ENCODE measurements at regions not wholly inside any gene's neighbourhood (a gene's known extent, or its start where the extent isn't known, plus 50 kb on each side); places are given as distances from the start of the nearest gene placed in this dataset.
A peak's percentile ranks its signal among the peaks of the same experiment; 100 is the strongest.

DNA sequence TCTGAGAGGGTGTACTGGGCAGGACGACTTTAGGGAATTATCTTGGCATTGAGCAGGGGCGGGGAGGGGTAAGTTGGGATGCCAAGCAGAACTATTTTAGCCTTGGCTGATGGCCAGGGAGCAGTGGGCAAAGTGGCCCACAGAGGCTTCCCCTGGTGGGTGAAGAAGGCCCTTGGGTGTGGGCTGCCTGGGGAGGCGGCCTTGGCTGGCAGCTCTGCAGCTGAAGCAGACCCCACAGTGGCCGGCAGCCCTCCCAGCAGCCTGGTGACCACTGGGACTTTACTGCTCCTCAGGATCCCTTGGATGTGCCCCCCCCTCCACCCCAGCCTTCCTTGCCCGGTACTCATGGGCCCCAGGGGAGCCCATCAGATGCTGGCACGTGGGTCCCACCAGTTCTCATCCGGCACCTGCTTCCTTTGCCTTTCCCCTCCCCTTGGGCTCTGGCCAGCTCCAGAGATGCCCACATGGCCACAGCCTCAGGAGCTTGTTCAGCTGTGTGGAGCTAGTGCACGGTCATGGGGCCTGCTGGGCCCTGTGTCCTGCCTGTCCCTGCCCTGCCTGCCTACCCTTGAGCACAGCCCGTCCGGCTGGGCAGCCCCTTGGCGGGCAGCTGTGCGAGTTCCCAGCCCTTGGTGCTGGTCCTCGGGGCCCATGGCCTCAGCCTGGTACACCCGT is 122.1 kb upstream of the HS6ST1 start:
- H4K20me1 ChIP-seq: peaks cover 0 to under 1% (median 0%) of the 10 kb centered on the region in 11 experiments; a peak in 2 of 22 replicates
- H3K9ac ChIP-seq: peak overlapping the region in 10 of 11 experiments; percentile 61 to 85 (median 70); a peak in 20 of 22 replicates
- H3K36me3 ChIP-seq: no peaks in the 10 kb centered on the region
- H3K9me3 ChIP-seq (replicated peaks in 1 of 11): no peaks in the 10 kb centered on the region
- peak overlapping the region; percentile 65 to 89 (median 79); a peak in 21 of 22 replicates for H3K27ac ChIP-seq
- H3K4me2 ChIP-seq: peak overlapping the region; percentile 80 to 100 (median 97)
- H3K27me3 ChIP-seq: peaks cover 0 to 21% (median 0%) of the 10 kb centered on the region in 11 experiments; a peak in 3 of 22 replicates
- H3K4me1 ChIP-seq: peaks cover 89 to 100% (median 100%) of the 10 kb centered on the region in 10 experiments
- H3K4me3 ChIP-seq: peak overlapping the region in 8 of 10 experiments; percentile 23 to 70 (median 53); a peak in 14 of 20 replicates
- no peak for TF ChIP-seq Cebpa-rat (IDR thresholded peaks at IDR 0.05)

DNA sequence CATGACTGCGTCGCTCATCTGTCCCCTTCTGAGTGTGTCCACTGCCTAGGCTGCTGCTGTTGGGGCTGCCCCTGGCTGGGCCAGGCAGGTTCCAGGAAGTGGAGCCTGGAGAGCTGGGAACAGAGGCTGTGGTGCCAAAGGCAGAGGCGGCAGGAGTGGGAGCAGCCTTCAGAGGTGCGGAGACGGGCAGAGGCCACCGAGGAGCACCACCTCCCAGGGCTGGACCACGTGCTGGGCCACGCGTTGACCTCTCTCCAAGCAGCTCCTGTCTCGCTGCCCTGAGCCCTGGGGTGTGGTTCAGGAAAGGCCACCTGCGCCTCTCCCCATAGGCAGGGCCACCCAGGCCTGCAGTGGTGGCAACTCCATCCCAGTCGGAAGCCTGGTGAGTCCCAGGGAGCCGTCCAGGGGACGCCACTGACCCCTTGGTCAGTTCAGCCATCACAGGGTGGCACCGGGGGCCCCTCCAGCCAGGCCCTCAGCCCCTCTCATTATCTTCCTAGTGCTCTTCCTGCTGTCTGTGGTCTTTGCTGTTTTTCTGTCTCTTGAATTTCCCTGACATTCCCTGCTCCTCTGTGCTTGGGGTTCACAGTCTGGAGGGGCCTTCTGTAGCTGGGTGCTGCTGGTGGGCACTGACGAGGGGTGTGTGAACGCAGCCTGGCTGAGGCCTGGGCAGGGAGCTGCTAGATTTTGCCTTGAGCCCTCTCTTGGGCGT is 122.8 kb upstream of the HS6ST1 start:
- peak overlapping the region; percentile 36 to 85 (median 69); a peak in 21 of 22 replicates for H3K9ac ChIP-seq

DNA sequence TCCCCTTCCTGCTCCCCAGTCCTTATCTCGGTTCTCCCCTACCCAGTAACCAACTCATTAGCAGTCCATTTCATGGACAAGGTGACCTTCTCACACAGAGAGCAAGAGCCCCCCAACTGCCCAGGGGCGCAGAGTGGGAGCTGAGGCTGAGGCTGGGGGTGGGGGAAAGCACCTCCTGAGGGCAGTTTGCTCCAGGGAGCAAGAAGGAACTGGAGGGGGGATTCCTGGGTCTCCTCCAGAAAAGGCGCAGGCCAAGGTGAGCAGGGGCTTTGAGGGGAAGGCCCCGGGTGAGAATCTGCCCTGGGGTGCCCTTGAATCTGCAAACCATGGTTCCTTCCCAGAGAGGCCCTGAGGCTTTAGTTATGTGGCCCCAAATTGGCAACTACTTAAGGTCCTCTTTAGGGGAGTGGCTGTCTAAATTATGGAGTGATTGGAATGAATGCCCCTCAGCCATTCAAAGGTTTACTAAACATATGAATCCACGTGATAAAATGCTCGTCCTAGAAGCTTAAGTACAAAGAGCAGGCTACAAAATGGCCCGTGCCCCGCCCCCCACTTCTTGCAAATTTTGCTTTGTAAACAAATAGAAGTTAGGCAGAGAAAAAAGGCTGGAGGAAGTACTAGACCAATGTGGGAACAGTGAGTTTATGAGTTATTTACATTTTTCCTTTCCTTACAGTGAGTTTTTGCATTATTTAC is 123.5 kb upstream of the HS6ST1 start:
- H3K36me3 ChIP-seq: peaks cover 0 to 5% (median 0%) of the 10 kb centered on the region in 11 experiments; a peak in 1 of 22 replicates
- H3K9me3 ChIP-seq (replicated peaks in 1 of 11): no peaks in the 10 kb centered on the region
- TF ChIP-seq Cebpa-rat (IDR thresholded peaks at IDR 0.05): no peak
- peaks cover 0 to 9% (median 0%) of the 10 kb centered on the region in 11 experiments; a peak in 2 of 22 replicates for H3K27me3 ChIP-seq
- H3K4me1 ChIP-seq: peaks cover 89 to 100% (median 100%) of the 10 kb centered on the region in 10 experiments
- H3K4me3 ChIP-seq: peak overlapping the region; percentile 16 to 70 (median 48); a peak in 18 of 20 replicates
- H3K27ac ChIP-seq: peak overlapping the region; percentile 65 to 89 (median 79)
- peak overlapping the region; percentile 61 to 85 (median 69); a peak in 21 of 22 replicates for H3K9ac ChIP-seq
- H4K20me1 ChIP-seq: peaks cover 0 to 11% (median 0%) of the 10 kb centered on the region in 11 experiments; a peak in 2 of 22 replicates
- H3K4me2 ChIP-seq: peak overlapping the region; percentile 80 to 100 (median 97)

More for the DNA sequence above, 122.8 kb upstream of the HS6ST1 start:
- no peaks in the 10 kb centered on the region for H3K9me3 ChIP-seq (replicated peaks in 1 of 11)
- H3K4me2 ChIP-seq: peak overlapping the region; percentile 80 to 100 (median 97)
- H3K36me3 ChIP-seq: no peaks in the 10 kb centered on the region
- H3K27ac ChIP-seq: peak overlapping the region; percentile 65 to 89 (median 79)
- H3K4me1 ChIP-seq: peaks cover 89 to 100% (median 100%) of the 10 kb centered on the region in 10 experiments
- TF ChIP-seq Cebpa-rat (IDR thresholded peaks at IDR 0.05): no peak
- H3K4me3 ChIP-seq: peak overlapping the region in 8 of 10 experiments; percentile 23 to 70 (median 53); a peak in 15 of 20 replicates
- H3K27me3 ChIP-seq: peaks cover 0 to 16% (median 0%) of the 10 kb centered on the region in 11 experiments; a peak in 3 of 22 replicates
- peaks cover 0 to 7% (median 0%) of the 10 kb centered on the region in 11 experiments; a peak in 2 of 22 replicates for H4K20me1 ChIP-seq

DNA sequence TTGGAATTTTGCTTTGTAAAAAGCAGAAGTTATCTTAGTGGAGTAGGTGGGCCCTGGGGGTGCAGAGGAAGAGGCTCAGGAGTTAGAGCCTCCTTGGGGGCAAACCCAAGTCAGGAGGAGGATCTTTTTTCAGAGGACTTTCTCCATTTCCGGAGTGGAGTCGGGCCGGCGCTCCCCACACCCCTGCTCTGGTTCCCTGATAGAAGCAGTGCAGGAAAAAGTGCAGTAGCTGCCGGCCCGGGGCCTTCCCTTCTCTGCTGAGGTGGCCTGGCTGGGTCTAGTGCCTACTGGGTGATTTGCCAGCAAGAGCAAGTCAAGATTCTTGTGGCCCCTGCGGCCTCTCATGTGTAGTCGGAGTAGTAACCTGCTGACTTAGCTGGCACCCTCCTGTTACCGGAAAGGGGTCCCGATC is 124.2 kb upstream of the HS6ST1 start:
- TF ChIP-seq Cebpa-rat (IDR thresholded peaks at IDR 0.05): no peak
- Histone ChIP-seq H3K4me2 (peak overlapping the region; percentile 80 to 100 (median 97)), H3K4me1 (peaks cover 84 to 96% (median 95%) of the 10 kb centered on the region in 10 experiments), H3K4me3 (peak overlapping the region; percentile 16 to 70 (median 48); a peak in 18 of 20 replicates), H3K9ac (peak overlapping the region; percentile 61 to 85 (median 69)), H4K20me1 (peaks cover 0 to 13% (median 0%) of the 10 kb centered on the region in 11 experiments; a peak in 2 of 22 replicates), H3K36me3 (peaks cover 0 to 7% (median 0%) of the 10 kb centered on the region in 11 experiments; a peak in 1 of 22 replicates), H3K27ac (peak overlapping the region; percentile 58 to 88 (median 78); a peak in 21 of 22 replicates), H3K27me3 (peaks cover 0 to 7% (median 0%) of the 10 kb centered on the region in 11 experiments; a peak in 2 of 22 replicates), H3K9me3 (replicated peaks in 1 of 11) (no peaks in the 10 kb centered on the region)

DNA sequence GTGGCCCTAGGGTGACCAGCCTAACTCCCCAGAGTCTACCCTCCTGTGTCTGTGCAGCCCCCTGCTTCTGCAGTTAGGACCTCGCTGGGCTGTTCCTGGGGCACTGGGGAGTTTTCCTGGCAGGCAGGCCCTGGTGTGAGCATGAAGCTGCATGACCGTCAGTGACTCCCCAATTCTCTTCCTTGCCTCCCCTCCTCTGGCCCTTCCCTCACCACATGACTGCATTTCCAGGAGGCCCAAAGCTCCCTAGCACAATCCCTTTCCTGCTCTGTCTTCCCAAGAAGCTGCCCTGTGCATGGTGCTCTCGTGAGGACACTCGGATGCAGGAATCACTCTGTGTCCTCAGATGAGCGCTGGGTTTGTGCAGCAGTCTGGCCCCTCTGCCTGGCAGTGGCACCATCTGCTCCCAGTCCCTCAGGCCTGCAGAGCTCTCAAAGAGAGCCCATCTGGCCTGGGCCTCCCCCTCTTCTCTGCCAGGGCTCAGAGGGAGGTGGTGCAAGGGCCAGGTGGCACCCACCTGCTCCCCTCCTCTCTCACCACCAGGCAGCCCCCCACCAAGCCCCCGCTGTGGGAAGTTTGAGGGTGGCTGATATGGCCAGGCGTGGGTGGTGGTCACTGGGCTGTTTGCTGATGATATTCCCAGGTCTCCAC is 125.6 kb upstream of the HS6ST1 start:
- peaks cover 79 to 93% (median 82%) of the 10 kb centered on the region in 10 experiments for H3K4me1 ChIP-seq
- H3K9ac ChIP-seq: peak overlapping the region in 5 of 11 experiments; percentile 9 to 52 (median 50); a peak in 7 of 22 replicates

DNA sequence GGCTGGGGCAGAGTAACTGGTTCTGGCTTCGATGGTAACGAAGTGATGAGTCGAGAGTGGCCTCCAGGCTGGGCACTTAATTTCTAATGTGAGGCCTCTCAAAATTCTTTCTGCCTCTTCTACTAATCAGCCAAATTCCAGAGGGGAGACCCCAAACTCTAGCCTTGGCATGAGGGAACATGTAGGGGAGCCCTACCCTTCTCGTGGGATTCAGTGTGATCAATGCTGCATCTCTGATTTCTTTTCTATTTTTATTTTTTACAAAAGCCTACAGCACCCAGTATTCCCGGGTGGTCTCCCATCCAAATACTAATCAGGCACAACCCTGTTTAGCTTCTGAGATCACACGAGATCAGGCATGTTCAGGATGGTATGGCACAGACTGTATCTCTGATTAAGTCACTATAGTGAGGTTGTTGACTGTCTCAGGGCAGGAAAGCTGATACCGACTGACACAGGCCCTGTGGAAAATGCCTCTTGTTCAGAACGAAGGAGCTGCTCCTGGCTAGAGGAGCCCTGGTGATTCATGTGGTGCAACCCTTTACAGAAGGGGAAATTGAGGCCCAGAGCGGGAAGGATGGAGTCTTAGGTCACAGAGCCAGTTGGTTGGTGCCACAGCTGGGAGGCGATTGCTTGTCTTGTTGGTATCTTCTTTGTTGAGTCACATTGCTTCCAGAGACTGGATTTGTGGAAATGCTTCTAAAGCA is 126.3 kb upstream of the HS6ST1 start:
- Histone ChIP-seq H3K4me2 (peak overlapping the region; percentile 80 to 100 (median 97)), H3K9ac (peak overlapping the region in 5 of 11 experiments; percentile 9 to 52 (median 50); a peak in 6 of 22 replicates), H3K27me3 (peaks cover 0 to 4% (median 0%) of the 10 kb centered on the region in 11 experiments; a peak in 2 of 22 replicates), H3K27ac (peak overlapping the region in 4 of 11 experiments; percentile 6 to 48 (median 30); a peak in 4 of 22 replicates), H3K4me3 (no peak overlapping the region), H3K4me1 (peaks cover 71 to 88% (median 74%) of the 10 kb centered on the region in 10 experiments), H4K20me1 (peaks cover 0 to 31% (median 0%) of the 10 kb centered on the region in 11 experiments; a peak in 3 of 22 replicates), H3K9me3 (replicated peaks in 1 of 11) (no peaks in the 10 kb centered on the region), H3K36me3 (peaks cover 0 to 24% (median 0%) of the 10 kb centered on the region in 11 experiments; a peak in 3 of 22 replicates)
- TF ChIP-seq Cebpa-rat (IDR thresholded peaks at IDR 0.05): no peak

More for the DNA sequence above, 125.6 kb upstream of the HS6ST1 start:
- Histone ChIP-seq H3K27me3 (peaks cover 0 to 7% (median 0%) of the 10 kb centered on the region in 11 experiments; a peak in 2 of 22 replicates), H3K4me2 (peak overlapping the region; percentile 80 to 100 (median 97)), H3K27ac (peak overlapping the region in 6 of 11 experiments; percentile 7 to 79 (median 30); a peak in 8 of 22 replicates), H4K20me1 (peaks cover 0 to 24% (median 0%) of the 10 kb centered on the region in 11 experiments; a peak in 3 of 22 replicates), H3K36me3 (peaks cover 0 to 17% (median 0%) of the 10 kb centered on the region in 11 experiments; a peak in 2 of 22 replicates), H3K4me3 (peak overlapping the region in 2 of 10 experiments; percentile 32 to 69; a peak in 4 of 20 replicates), H3K9me3 (replicated peaks in 1 of 11) (no peaks in the 10 kb centered on the region)
- TF ChIP-seq Cebpa-rat (IDR thresholded peaks at IDR 0.05): no peak

DNA sequence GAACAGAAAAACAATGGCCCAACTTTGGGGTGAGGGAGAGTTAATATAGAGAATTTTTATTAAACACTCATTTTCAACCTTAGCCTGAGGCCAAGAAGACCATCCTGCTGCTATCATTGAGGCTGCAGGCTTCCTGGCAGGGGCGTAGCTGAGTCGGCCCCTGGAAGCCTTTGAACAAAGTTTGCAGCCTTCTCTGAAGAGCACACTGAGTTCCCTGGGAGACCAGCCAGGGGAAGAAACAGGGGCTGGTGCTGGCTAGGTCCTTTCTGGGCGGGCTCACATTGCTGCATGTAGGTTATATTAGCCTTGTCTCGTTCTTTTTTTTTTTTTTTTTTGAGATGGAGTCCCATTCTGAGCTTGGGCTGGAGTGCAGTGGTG is 126.8 kb upstream of the HS6ST1 start:
- Histone ChIP-seq H3K9ac (no peak overlapping the region), H3K9me3 (replicated peaks in 1 of 11) (no peaks in the 10 kb centered on the region), H3K36me3 (peaks cover 0 to 27% (median 0%) of the 10 kb centered on the region in 11 experiments; a peak in 3 of 22 replicates), H3K4me3 (no peak overlapping the region), H3K27ac (no peak overlapping the region), H3K27me3 (no peaks in the 10 kb centered on the region), H3K4me1 (peaks cover 66 to 82% (median 69%) of the 10 kb centered on the region in 10 experiments), H3K4me2 (peak overlapping the region; percentile 80 to 100 (median 97); a peak in 18 of 22 replicates), H4K20me1 (peaks cover 0 to 31% (median 0%) of the 10 kb centered on the region in 11 experiments; a peak in 3 of 22 replicates)
- TF ChIP-seq Cebpa-rat (IDR thresholded peaks at IDR 0.05): no peak

Measured in BLaER1 treated with 17β-estradiol and CSF1 and Interleukin-3, amounts not matched to agents 10 nM and 100 nM (cell line).